NCI-H446 (cell line): ENCODE measurements at regions not wholly inside any gene's neighbourhood (a gene's known extent, or its start where the extent isn't known, plus 50 kb on each side); places are given as distances from the start of the nearest gene placed in this dataset.
"Not testable (repeated sequence)": the region's sequence is repeated elsewhere in the genome, so short reads cannot be mapped to it uniquely, and the experiment has no call there.

ENCODE experiments used
- DNase-seq, 2 experiments: peaks; one replicate each; lab custom pipeline; 2025; lab: John Stamatoyannopoulos, UW

GRCh38 chr3:99586701-99587100 lies 51.7 kb upstream of the COL8A1 start:
- DNase-seq, result no peak

- no peak for DNase-seq
Measured at GRCh38 chr3:99579965-99580364, 58.4 kb upstream of the COL8A1 start.

GRCh38 chr3:99579246-99579645 lies 59.1 kb upstream of the COL8A1 start:
- DNase-seq, result no peak

GRCh38 chr3:99578339-99578970 lies 59.9 kb upstream of the COL8A1 start:
- DNase-seq, result no peak

- DNase-seq, result no peak
Measured at GRCh38 chr3:99576904-99577559, 61.4 kb upstream of the COL8A1 start.

- no peak for DNase-seq
Measured at GRCh38 chr3:99575683-99576082, 62.7 kb upstream of the COL8A1 start.

- DNase-seq, result no peak
Measured at GRCh38 chr3:99570061-99570460, 68.3 kb upstream of the COL8A1 start.

- DNase-seq, result no peak
Measured at GRCh38 chr3:99568663-99569335, 69.6 kb upstream of the COL8A1 start.

- DNase-seq, result no peak
Measured at GRCh38 chr3:99565331-99565730, 73.1 kb upstream of the COL8A1 start.

GRCh38 chr3:99562990-99563607 lies 75.3 kb upstream of the COL8A1 start:
- no peak for DNase-seq

- no peak for DNase-seq
Measured at GRCh38 chr3:99562138-99562537, 76.3 kb upstream of the COL8A1 start.

GRCh38 chr3:99561056-99561455 lies 77.3 kb upstream of the COL8A1 start:
- no peak for DNase-seq

GRCh38 chr3:99559196-99559595 lies 79.2 kb upstream of the COL8A1 start:
- no peak for DNase-seq

- DNase-seq, result not testable (repeated sequence)
Measured at GRCh38 chr3:99555885-99556284, 82.5 kb upstream of the COL8A1 start.

- no peak for DNase-seq
Measured at GRCh38 chr3:99551520-99551919, 86.9 kb upstream of the COL8A1 start.

- DNase-seq, result no peak
Measured at GRCh38 chr3:99549957-99550603, 88.3 kb upstream of the COL8A1 start.

- no peak for DNase-seq
Measured at GRCh38 chr3:99549220-99549619, 89.2 kb upstream of the COL8A1 start.

GRCh38 chr3:99548674-99549073 lies 89.7 kb upstream of the COL8A1 start:
- no peak for DNase-seq

- DNase-seq, result no peak
Measured at GRCh38 chr3:99545941-99546580, 92.3 kb upstream of the COL8A1 start.

GRCh38 chr3:99544786-99545281 lies 93.6 kb upstream of the COL8A1 start:
- no peak for DNase-seq

- no peak for DNase-seq
Measured at GRCh38 chr3:99543796-99544195, 94.6 kb upstream of the COL8A1 start.
